NAMALWA (cell line): ENCODE measurements at regions not wholly inside any gene's neighbourhood (a gene's known extent, or its start where the extent isn't known, plus 50 kb on each side); places are given as distances from the start of the nearest gene placed in this dataset.

Experiments used
- DNase-seq: peaks from one replicate; pipeline ENCODE4 v3.0.0-alpha.2; 2015; ENCODE audit warnings: low spot score

DNA sequence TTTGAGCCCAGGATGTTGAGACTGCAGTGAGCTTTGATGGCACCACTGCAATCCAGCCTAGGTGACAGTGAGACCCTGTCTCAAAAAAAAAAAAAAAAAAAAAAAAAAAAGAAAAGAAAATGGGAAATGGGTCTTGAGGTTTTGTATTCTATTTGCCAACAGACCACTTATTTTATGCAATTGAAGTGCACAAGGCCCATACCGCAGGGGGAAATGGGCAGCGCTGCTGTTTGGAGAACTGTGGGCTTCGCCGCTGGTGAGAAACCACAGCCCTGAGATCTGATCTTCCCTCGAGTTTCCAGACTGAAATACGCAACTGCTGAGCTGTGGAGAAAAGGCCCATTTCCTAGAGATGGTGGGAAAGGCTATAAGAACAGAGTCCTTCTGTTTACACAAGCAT is 512.0 kb downstream of the TCERG1L start:
- DNase-seq, result no peak

DNA sequence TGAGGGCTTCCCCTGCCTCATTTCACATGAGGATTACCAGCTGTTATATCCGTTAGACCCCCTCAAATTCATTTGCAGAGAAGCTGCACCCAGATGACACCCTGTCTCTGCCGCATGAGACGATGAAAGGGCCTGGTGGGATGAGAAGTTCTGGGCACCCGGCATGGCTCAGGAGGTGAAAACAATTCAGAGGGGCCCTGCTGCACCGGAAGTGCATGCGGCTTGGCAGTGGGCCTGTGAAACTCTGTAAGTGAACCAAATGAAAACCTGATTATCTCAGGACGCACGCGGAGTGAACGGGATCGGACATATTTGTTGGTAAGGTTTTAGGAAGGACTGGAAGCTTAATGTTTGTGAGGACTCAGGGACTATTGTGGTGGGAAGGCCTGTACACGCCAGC is 511.2 kb downstream of the TCERG1L start:
- DNase-seq, result no peak

GRCh38 chr10:130801276-130801675 is 510.2 kb downstream of the TCERG1L start:
- DNase-seq, result no peak

GRCh38 chr10:130801784-130802183 is 509.7 kb downstream of the TCERG1L start:
- no peak for DNase-seq

GRCh38 chr10:130802301-130802700 is 509.2 kb downstream of the TCERG1L start:
- DNase-seq, result no peak

DNA sequence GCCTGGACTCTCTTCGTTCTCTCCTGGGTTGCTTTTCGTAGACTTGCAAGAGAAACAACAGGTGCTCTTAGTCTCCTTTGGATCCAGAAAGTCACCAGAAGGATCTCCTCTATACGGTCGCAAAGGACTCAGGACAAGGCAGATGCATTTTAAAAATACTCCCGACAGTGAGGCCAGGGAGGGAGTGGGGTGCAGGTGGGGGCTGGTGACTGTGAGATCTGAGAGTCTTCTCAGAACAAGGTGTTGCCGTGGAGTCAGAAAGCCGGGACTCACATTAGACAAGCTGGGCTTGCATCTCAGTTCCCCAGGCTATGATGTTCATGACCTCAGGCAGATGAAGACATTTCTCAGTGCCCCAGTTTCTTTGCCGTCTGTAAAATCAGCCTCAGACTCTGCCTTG is 507.2 kb downstream of the TCERG1L start:
- no peak for DNase-seq

DNA sequence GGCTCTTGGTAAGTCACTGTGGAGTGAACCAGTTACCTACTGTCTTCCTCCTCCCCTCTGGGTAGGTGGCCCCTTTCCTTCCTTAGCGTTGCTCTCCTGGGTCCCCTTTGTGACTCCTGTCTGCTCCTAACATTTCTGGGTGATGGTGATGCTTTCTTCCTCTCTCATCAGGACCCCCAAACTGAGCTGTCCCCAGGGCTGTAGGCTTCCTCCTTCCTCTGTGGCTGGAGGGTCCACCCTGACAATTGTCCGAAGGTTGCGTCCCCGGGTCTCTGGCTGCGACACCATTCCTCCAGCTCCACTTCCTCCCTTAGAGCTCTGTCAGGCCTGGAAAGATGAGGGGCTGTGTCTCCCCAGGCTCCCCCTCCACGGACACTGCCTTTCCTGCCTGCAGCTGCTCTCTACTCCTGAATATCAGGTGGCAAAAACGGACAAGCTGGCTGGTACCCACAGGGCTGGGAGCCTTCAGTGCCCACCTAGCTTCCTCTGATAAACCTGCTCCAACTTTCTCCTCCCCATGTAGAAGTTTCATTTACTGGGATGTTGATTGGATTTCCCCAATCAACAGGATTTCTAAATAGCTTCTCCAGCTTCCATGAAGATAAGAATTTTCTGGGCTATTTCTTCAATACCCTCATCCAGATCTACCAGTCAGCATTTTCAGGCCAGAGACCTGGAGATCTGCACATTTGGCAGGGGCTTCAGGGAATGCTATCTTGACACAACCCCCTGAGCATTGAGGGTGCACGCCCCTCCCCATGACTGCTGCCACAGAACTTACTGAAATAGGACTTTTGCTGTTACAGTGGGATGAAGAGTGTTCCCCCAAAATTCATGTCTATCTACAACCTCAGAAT is 506.5 kb downstream of the TCERG1L start:
- no peak for DNase-seq

- no peak for DNase-seq
Measured at GRCh38 chr10:130805635-130806030, 505.9 kb downstream of the TCERG1L start.

DNA sequence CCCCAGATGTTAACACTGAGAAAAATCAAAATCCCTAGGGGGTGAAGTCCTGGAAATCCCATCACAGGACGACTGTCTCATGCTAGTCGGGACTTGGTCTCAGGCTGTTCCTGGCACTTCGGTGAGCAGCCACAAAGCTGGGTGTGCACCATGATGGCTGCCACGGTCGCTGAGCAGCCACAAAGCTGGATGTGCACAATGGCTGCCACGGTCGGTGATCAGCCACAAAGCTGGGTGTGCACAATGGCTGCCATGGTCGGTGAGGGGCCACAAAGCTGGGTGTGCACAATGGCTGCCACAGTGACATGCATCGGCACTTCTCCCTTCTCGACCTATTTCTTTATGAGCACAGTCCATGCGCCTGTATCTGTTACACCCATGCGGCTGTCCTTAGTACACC is 505.1 kb downstream of the TCERG1L start:
- DNase-seq, result no peak

DNA sequence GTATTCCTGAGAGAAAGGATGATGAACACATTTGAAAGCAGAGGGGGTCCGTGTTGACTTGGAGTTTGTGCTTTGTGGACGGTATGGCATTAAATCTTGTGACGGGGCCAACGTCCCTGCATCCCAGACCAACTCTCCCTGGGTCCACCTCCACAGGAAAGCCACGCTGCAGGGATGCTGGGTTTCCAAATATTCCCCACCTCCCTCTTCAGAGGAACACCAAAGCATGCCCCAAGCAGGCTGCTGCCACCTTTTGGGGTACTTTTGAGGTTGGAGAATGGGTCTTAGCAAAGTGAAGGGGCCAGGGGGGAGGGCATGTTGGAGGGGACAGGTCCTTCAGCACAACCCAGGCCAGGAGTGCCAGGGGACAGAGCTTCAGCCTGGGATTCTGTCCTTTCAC is 504.4 kb downstream of the TCERG1L start:
- DNase-seq, result no peak

- no peak for DNase-seq
Measured at GRCh38 chr10:130807721-130808120, 503.8 kb downstream of the TCERG1L start.

DNA sequence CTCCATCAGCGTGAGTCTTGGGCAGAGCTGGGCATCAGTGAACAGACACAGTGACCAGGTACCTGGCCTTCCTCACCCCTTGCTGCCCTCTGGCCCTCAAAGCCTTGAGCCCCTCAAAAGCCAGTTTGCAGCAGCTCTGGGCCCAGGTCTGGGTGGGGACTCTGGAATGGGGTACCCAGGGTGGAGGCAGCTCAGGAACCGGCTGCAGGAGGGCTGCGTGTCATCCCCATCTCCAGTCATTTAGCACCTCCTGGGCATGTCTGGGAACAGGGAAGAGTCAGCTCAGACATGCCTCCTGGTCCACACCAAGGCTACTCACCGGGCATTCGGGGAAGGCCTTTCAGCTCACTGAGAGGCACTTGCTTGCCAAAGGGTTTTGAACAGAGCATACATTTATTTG is 503.3 kb downstream of the TCERG1L start:
- no peak for DNase-seq

GRCh38 chr10:130808686-130809085 is 502.8 kb downstream of the TCERG1L start:
- DNase-seq, result no peak

DNA sequence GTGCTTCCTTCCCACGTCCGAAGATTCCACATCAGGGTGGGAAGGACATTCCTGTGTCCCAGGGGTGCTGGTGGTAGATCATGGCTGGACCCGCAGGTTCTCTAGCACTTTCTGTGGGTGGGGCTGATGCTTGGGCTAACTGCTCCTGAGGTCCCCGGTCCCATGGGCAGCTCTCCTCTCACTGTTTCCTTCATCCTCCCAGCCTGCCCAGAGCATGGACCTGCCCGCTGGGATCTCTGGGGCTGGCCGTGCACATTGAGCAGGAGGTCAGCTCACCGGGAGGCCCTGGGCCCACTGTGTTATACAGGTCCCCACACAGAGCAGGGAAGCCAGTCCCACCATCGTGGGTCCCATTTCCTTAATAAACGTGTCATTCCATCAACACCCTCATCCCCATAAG is 502.3 kb downstream of the TCERG1L start:
- no peak for DNase-seq

GRCh38 chr10:130809761-130810515 is 501.6 kb downstream of the TCERG1L start:
- no peak for DNase-seq

DNA sequence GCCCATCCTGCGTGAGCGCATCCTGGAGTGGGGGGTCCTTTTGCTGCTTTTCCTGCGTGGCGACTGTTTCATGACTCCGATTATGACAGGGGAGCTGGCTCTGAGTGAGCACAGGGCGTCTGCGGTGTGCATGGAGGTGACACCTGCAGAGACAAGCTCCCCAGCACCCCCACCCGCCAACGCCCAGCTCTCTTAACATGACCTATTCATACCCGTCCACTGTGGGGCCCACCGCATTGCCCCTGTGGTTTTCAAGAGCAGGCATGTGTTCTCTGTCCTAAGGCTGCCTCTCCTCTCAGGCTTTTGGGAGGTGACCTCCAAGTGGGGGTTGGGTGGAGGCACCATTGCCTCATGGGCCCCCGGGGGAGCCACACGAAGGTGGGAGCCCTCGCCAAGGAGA is 500.7 kb downstream of the TCERG1L start:
- no peak for DNase-seq

DNA sequence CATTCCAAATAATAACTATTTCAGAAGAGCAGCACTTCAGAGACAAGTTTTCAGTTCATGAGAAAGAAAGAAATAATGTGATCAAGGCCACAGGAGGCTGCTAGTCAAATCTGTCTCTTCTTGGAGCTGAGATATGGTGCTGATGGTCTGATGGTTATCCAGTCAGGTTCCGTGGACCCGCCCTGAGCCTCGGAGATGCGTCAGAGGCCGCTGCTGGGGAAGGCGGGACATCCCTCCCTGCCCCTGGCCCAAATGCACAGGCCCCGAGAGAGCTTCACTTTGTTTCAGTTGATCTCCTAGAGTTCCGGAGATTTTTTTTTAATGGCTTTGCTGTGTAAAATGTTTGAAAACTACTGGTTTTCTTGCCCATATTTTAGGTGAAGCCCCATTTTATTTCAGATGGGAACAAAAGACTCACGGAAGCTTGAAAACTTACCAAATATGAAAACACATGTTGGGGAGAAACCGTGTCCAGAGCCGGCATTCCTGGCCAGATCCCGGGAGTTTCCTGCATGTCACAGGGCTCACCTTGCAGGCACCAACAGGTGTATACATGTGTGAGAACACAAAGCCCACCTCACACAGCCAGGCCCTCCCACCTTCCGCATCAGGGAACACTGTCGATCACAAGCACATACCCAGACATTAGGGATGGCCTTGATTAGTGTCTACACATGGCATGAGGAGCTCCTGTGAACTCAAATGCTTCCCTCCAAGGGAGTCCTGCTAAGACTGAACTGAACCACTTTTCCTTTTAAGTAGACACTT is 499.0 kb downstream of the TCERG1L start:
- no peak for DNase-seq

DNA sequence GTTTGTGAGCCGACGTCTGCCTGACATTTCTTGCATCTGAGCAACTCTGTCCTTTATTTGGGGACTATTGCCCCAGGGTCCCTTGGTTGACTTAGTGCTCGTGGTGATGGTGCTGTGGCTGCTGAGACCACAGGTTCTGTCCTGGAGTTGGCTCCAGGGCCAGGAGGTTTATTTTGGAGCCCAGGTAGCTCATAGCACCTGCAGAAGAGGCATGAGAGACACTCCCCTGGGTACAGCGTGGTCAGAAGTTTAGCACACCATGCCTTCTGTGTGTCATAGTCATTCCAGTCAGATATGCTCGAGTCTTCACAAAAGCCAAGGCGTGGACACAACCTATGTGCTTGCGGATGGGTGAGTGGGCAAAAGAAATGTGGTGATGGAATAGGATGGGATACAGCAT is 496.9 kb downstream of the TCERG1L start:
- DNase-seq, result no peak

DNA sequence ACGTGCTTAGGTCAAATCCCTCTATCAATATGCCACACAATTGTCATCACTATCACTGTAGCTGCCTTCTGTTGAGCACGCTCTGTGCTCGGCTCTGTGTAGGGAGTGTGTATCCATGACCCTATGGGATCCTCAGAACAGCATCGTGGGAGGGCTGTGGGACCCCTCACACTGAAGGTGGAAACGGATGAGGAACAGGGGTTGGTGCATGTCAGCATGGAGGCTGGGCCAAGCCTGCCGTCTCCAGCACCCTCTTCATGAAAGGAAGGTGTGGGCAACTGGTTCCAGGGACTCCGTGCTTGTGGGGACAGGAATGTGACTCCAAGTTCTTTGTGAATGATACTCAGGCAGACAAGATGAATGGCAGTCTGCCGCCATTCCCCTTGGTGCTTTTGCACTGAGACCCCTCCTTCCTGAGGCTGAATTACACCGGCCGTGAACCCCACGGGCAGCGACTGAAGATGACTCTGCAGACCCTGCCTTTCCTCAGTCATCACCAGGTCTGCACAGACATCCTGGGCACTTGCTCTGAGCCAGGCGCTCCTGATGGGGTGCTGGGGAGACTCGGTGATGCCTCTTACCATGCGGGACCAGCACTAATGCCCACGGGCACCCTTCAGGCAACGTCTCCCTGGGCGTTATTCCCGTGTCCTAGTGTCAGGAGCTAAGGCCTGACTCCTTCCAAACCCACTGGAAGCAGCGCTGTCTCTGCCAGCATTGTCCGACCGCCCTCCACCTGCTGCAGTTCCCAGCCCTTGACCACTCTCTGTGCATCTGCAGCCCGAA is 495.2 kb downstream of the TCERG1L start:
- DNase-seq, result no peak

DNA sequence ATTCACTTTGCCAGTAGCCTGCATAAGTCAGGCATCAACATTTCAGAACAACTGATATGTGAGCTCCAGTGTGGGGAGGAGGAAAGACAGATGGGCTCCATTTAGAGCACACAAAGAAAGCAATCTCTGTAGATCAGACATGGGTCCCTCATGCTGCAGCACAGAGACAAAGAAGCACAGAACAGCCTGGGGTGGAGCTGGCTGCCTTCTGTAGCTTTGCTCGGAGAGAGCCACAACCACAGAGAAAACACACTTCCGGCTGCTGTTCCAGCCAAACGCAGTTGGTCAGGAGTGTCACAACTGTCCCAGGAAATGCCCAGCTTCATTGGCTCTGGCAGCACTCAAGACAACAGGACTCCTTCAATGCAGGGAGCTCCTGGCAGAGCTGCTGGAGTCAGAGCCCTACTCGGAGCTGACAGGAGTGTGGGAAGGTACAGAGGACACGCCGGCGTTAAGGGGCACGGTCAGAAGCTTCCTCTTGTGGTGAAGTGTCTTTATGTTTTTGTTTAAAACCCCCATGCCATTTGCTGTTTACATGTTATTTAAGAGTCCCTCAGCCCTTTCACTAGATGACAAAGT is 494.4 kb downstream of the TCERG1L start:
- DNase-seq, result no peak

GRCh38 chr10:130817674-130818073 is 493.8 kb downstream of the TCERG1L start:
- DNase-seq, result no peak
